Hepatocyte (in vitro differentiated cells): ENCODE measurements at regions not wholly inside any gene's neighbourhood (a gene's known extent, or its start where the extent isn't known, plus 50 kb on each side); places are given as distances from the start of the nearest gene placed in this dataset.
"Not testable (repeated sequence)": the region's sequence is repeated elsewhere in the genome, so short reads cannot be mapped to it uniquely, and the experiment has no call there.

Source experiments
- DNase-seq: peaks from one replicate; pipeline ENCODE4 v3.0.0-alpha.2; 2016; ENCODE audit warnings: low spot score
- H2AFZ ChIP-seq: fragments of 200-600 bp; sonication (generic); 2 replicates; pipeline ENCODE4 v1.6.0; 2016; ENCODE audit warnings: antibody characterized with exemption, mild to moderate bottlenecking
- H3K27ac ChIP-seq: fragments of 200-600 bp; sonication (generic); 2 replicates; pipeline ENCODE4 v1.5.1; 2016; ENCODE audit warnings: mild to moderate bottlenecking
- H3K27me3 ChIP-seq: fragments of 200-600 bp; sonication (generic); 2 replicates; pipeline ENCODE4 v1.6.1; 2016
- H3K36me3 ChIP-seq: fragments of 200-600 bp; sonication (generic); replicated peaks from 2 replicates; pipeline ENCODE4 v1.5.1; 2016; ENCODE audit warnings: low read depth; ENCODE audit not compliant: insufficient read depth
- H3K4me1 ChIP-seq: fragments of 200-600 bp; sonication (generic); 2 replicates; pipeline ENCODE4 v1.5.1; 2016; ENCODE audit warnings: mild to moderate bottlenecking, moderate library complexity; ENCODE audit not compliant: insufficient read depth
- H3K4me2 ChIP-seq: fragments of 200-600 bp; sonication (generic); 2 replicates; pipeline ENCODE4 v1.6.0; 2016
- H3K4me3 ChIP-seq: fragments of 200-600 bp; sonication (generic); 2 replicates; pipeline ENCODE4 v1.5.1; 2016; ENCODE audit warnings: mild to moderate bottlenecking
- H3K79me2 ChIP-seq: fragments of 200-600 bp; sonication (generic); 2 replicates; pipeline ENCODE4 v1.6.0; 2017; ENCODE audit warnings: mild to moderate bottlenecking
- H3K9me2 ChIP-seq: fragments of 200-600 bp; sonication (generic); replicated peaks from 2 replicates; pipeline ENCODE4 v1.6.0; 2017; ENCODE audit warnings: mild to moderate bottlenecking; ENCODE audit not compliant: insufficient read depth
- H3K9me3 ChIP-seq: fragments of 200-600 bp; sonication (generic); 2 replicates; pipeline ENCODE4 v1.5.1; 2016; ENCODE audit warnings: low read depth, mild to moderate bottlenecking
- H4K20me1 ChIP-seq: fragments of 200-600 bp; sonication (generic); 2 replicates; pipeline ENCODE4 v1.6.0; 2016; ENCODE audit warnings: mild to moderate bottlenecking; ENCODE audit not compliant: insufficient read depth, poor library complexity, severe bottlenecking
- EZH2 ChIP-seq: fragments of 200-600 bp; sonication (generic); IDR thresholded peaks from 2 replicates; pipeline ENCODE4 v1.6.1; 2016; ENCODE audit warnings: antibody characterized with exemption, mild to moderate bottlenecking, borderline replicate concordance
- EZH2phosphoT487 ChIP-seq: fragments of 200-600 bp; sonication (generic); IDR thresholded peaks from one replicate; pipeline ENCODE4 v1.6.1; 2018; ENCODE audit warnings: antibody characterized with exemption, mild to moderate bottlenecking, low read depth, moderate library complexity; ENCODE audit not compliant: unreplicated experiment, severe bottlenecking
- WGBS: methylation state at CpG from one replicate; pipeline ENCODE4 v1.1.6; 2016; ENCODE audit warnings: low lambda C conversion rate; ENCODE audit errors: missing lambda C conversion rate; 5-methylcytosine and 5-hydroxymethylcytosine counted together
- TF ChIP-seq, protein P1 (sequence below): fragments of 200-600 bp; sonication (generic); IDR thresholded peaks from 2 replicates; pipeline ENCODE4 v1.5.1; 2016; ENCODE audit warnings: antibody characterized with exemption, mild to moderate bottlenecking; ENCODE audit not compliant: poor library complexity

DNA sequence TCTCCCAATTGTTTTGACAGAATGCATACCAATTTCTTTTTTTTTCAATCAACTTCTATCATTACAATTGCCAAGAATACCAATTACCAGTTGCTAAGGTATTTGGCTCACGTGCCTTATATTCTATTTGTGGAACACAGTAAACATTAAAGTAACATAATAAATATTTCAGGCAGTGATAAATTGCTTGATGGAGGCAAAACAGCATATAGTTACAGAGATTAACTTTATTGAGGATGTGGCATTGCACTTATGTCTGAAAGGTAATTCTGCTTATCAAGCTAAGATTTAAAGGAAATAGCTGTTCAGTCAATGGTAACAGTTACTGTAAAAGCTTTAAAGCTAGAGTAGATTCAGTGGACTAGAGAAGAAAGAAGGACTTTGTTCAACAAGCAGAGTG lies 1107.8 kb downstream of the FSCB start:
- TF ChIP-seq EZH2 (no peak), EZH2phosphoT487 (no peak)
- TF ChIP-seq, protein P1, sequence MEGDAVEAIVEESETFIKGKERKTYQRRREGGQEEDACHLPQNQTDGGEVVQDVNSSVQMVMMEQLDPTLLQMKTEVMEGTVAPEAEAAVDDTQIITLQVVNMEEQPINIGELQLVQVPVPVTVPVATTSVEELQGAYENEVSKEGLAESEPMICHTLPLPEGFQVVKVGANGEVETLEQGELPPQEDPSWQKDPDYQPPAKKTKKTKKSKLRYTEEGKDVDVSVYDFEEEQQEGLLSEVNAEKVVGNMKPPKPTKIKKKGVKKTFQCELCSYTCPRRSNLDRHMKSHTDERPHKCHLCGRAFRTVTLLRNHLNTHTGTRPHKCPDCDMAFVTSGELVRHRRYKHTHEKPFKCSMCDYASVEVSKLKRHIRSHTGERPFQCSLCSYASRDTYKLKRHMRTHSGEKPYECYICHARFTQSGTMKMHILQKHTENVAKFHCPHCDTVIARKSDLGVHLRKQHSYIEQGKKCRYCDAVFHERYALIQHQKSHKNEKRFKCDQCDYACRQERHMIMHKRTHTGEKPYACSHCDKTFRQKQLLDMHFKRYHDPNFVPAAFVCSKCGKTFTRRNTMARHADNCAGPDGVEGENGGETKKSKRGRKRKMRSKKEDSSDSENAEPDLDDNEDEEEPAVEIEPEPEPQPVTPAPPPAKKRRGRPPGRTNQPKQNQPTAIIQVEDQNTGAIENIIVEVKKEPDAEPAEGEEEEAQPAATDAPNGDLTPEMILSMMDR, result no peak
- Histone ChIP-seq H3K4me1 (no peaks in the 10 kb centered on the region), H3K4me3 (no peak overlapping the region), H3K27ac (no peak overlapping the region), H3K4me2 (no peak overlapping the region), H3K79me2 (no peaks in the 10 kb centered on the region), H3K27me3 (no peaks in the 10 kb centered on the region), H4K20me1 (no peaks in the 10 kb centered on the region), H2AFZ (no peak overlapping the region), H3K9me2 (no peaks in the 10 kb centered on the region), H3K36me3 (no peaks in the 10 kb centered on the region), H3K9me3 (no peaks in the 10 kb centered on the region)
- DNase-seq, result no peak
- 45% methylated on average over 1 of the region's 1 CpG for WGBS

DNA sequence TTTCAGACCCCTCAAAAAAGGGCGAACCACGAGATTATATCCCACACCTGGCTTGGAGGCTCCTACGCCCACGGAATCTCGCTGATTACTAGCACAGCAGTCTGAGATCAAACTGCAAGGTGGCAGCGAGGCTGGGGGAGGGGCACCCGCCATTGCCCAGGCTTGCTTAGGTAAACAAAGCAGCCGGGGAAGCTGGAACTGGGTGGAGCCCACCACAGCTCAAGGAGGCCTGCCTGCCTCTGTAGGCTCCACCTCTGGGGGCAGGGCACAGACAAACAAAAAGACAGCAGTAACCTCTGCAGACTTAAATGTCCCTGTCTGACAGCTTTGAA lies 1136.6 kb downstream of the FSCB start:
- H3K4me2 ChIP-seq, result not testable (repeated sequence)

DNA sequence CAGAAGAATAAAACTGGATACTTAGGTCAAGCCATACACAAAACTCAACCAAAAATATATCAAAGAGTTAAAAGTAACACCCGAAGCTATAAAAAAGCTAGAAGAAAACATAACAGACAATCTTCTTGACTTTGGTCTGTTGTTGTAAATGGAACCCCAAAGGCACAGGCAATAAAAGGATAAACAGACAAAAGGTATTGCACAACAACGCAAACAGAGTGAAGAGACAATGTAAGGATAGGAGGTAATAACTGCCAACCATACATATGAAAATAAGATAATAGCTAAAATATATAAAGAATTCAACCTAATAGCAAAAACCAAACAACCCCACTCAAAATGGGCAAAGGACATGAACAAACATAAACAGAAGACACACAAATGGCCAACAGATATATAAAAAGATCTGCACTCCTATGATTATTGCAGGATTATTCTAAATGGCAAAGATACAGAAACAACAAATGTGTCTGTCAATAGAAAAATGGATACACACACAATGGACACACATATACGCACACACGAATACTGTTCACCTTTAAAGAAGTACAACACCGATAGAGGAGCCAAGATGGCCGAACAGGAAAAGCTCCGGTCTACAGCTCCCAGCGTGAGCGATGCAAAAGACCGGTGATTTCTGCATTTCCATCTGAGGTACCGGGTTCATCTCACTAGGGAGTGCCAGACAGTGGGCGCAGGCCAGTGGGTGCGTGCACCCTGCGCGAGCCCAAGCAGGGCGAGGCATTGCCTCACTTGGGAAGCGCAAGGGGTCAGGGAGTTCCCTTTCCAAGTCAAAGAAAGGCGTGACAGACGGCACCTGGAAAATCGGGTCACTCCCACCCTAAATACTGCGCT lies 1137.1 kb downstream of the FSCB start:
- no peak overlapping the region for H3K27ac ChIP-seq
- H3K4me1 ChIP-seq, result no peaks in the 10 kb centered on the region
- H2AFZ ChIP-seq, result no peak overlapping the region
- H3K4me3 ChIP-seq, result no peak overlapping the region
- H3K4me2 ChIP-seq, result no peak overlapping the region
- DNase-seq, result no peak
- no peaks in the 10 kb centered on the region for H3K27me3 ChIP-seq
- H4K20me1 ChIP-seq, result no peaks in the 10 kb centered on the region
- WGBS, result 94% methylated on average over 21 of the region's 21 CpGs
- no peaks in the 10 kb centered on the region for H3K36me3 ChIP-seq
- no peaks in the 10 kb centered on the region for H3K9me2 ChIP-seq
- TF ChIP-seq, protein P1, result no peak
- TF ChIP-seq EZH2 (no peak), EZH2phosphoT487 (no peak)
- no peaks in the 10 kb centered on the region for H3K9me3 ChIP-seq
- H3K79me2 ChIP-seq, result no peaks in the 10 kb centered on the region

More for the DNA sequence above, 1136.6 kb downstream of the FSCB start:
- WGBS, result 92% methylated on average over 7 of the region's 8 CpGs
- H2AFZ ChIP-seq, H3K4me1 ChIP-seq, H3K36me3 ChIP-seq, H3K4me3 ChIP-seq, H3K79me2 ChIP-seq, H3K27ac ChIP-seq, H3K9me3 ChIP-seq, DNase-seq, H4K20me1 ChIP-seq, H3K27me3 ChIP-seq, H3K9me2 ChIP-seq: not testable (repeated sequence)

DNA sequence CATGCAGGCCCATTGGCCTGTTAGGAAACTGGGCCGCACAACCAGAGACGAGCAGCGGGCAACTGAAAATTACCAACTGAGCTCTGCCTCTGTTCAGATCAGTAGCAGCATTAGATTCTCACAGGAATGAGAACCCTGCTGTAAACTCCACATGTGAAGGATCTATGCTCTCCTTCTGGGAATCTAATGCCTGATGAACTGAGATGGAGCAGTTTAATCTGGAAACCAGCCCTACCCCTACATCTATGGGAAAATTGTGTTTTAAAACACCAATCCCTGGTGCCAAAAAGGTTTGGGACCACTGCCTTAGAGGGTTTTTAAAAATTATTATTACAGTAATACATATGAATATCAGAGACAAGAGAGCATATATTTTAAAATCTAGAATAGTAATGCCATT lies 1144.5 kb downstream of the FSCB start:
- Histone ChIP-seq H3K27me3 (no peaks in the 10 kb centered on the region), H3K27ac (no peak overlapping the region), H3K9me2 (no peaks in the 10 kb centered on the region), H3K9me3 (no peaks in the 10 kb centered on the region), H2AFZ (no peak overlapping the region), H3K4me2 (no peak overlapping the region), H3K79me2 (no peaks in the 10 kb centered on the region), H3K36me3 (no peaks in the 10 kb centered on the region), H4K20me1 (no peaks in the 10 kb centered on the region), H3K4me3 (no peak overlapping the region), H3K4me1 (no peaks in the 10 kb centered on the region)
- DNase-seq, result no peak
- TF ChIP-seq EZH2 (no peak), EZH2phosphoT487 (no peak)
- TF ChIP-seq, protein P1, result no peak
- 80% methylated on average over 3 of the region's 3 CpGs for WGBS
